ENCODE measurements at regions not wholly inside any gene's neighbourhood (a gene's known extent, or its start where the extent isn't known, plus 50 kb on each side); places are given as distances from the start of the nearest gene placed in this dataset.

- TF ChIP-seq POLR2A (IDR thresholded peaks at IDR 0.05) = no peak
- TF ChIP-seq CTCF (IDR thresholded peaks at IDR 0.05) = no peak
- no peak for TF ChIP-seq EP300 (IDR thresholded peaks at IDR 0.05)
- no peak for TF ChIP-seq POLR2AphosphoS5 (IDR thresholded peaks at IDR 0.05)
Observed at GRCh38 chr20:22302039-22302438, 282.3 kb downstream of the FOXA2 start.

Data from upper lobe of left lung (tissue), 4 donors.